ENCODE measurements at regions not wholly inside any gene's neighbourhood (a gene's known extent, or its start where the extent isn't known, plus 50 kb on each side); places are given as distances from the start of the nearest gene placed in this dataset.

DNA sequence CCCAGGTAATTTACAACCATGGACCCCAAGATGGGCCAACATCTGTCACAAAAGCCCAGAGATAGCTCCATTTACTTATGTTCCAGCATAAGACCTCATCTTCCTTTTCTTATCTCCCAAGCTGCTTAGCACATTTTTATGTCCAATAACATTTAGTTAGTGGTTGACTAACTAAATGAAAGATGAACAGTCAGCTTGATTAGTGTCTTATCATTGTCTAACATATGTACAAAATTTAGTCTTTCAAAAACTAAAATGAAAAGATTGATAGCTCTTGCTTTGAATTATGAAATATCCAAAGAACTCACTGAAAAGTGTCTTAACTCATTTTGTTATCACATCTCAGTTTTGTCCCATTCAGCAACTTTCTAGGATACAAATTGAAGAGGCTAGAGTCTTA lies 163.1 kb upstream of the EGLN3 start:
- TF ChIP-seq CTCF (conservative IDR thresholded peaks at IDR 0.05), result no peak
- H3K27ac ChIP-seq, result peak overlapping the region; percentile 72

DNA sequence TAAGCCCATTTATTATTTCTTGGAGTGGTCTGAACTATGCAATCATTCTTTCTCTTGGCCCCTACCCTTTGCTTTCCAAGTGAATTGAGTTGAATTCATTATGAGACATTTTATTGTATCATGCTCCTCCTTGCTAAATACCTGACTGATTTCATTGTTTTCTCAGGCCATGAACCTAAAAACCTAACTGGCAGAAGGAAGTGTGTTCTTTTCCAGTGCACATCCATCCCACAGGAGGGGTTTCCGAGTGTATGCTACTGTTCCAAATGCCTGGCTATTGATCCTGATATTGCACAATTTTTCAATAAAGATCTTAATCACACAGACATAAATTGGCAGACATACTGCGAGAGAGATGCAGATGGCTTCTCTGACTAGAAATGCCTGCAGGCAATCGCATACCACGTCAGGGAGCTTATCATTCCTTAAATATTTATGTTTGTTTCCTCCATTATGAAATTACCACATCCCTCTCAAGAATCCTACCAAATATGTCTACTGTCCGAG lies 162.2 kb upstream of the EGLN3 start:
- no peak for TF ChIP-seq CTCF (conservative IDR thresholded peaks at IDR 0.05)
- peak overlapping the region; percentile 72 for H3K27ac ChIP-seq

DNA sequence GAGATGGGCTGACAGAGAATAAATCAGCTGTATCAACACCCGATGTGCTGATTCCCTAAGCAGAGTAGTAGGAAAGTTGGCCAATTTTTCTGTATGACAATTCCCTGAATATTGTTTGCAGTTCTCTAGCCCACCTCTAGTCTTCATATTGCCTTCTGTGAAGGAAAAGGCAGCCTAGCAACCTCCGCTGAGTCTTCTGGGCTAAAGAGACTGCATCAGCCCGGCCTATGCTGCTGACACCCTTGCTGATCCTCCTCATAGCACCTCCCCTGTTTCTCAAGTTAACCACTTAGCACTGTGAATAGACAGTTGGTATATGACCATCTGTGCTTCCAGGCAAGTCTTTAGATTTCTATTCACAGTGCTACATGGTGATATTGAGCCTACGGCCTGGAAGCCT lies 161.1 kb upstream of the EGLN3 start:
- H3K27ac ChIP-seq, result peak overlapping the region; percentile 72
- no peak for TF ChIP-seq CTCF (conservative IDR thresholded peaks at IDR 0.05)

GRCh38 chr14:34111505-34111904 lies 160.6 kb upstream of the EGLN3 start:
- no peak for TF ChIP-seq CTCF (conservative IDR thresholded peaks at IDR 0.05)
- peak overlapping the region; percentile 72; the same call in 1 of the 2 replicates for H3K27ac ChIP-seq

GRCh38 chr14:34110531-34110930 lies 159.7 kb upstream of the EGLN3 start:
- TF ChIP-seq CTCF (conservative IDR thresholded peaks at IDR 0.05), result no peak
- H3K27ac ChIP-seq, result no peak overlapping the region

DNA sequence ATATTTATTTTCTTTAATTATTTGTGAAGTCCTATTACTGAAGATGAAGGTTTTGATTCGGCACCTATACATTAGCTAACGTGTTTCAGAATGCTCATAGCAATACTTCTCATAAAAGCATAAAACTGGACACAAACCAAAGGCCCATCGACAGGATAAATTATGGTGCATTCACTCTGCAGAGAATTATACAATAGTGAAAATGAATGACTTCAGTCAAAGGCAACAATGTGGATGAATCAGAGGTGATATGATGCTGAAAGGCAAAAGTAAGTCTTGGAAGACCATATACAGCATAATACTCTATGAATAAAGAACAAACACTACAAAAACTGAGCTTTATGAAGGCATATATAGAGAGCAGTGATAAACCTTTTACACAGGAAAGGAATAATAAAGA lies 156.6 kb upstream of the EGLN3 start:
- no peak overlapping the region for H3K27ac ChIP-seq
- TF ChIP-seq CTCF (conservative IDR thresholded peaks at IDR 0.05), result no peak

- H3K27ac ChIP-seq, result no peak overlapping the region
- TF ChIP-seq CTCF (conservative IDR thresholded peaks at IDR 0.05), result no peak
Measured at GRCh38 chr14:34106310-34106709, 155.4 kb upstream of the EGLN3 start.

Measured in VCaP (cell line).